ENCODE measurements at regions not wholly inside any gene's neighbourhood (a gene's known extent, or its start where the extent isn't known, plus 50 kb on each side); places are given as distances from the start of the nearest gene placed in this dataset.

DNA sequence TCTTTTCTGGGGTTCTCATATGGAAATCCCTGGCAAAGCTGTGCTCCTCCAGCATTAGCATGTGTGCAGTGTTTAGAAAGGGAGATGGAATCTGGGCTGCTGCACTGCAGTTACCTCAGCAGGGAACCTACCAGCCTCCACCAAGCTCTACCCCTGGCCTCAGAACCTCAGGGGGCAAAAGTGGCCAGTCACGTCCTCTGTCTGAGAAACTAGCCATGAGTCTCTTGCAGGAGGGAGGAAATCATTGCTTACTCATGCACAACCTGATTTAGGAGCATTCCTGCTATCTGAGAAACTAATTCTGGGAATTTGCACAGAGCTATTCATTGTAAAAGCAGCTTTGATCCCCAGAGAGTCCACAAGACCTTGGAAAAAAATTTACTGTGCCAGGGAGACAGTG, 80.6 kb upstream of the IPO9 start:
- TF ChIP-seq, protein P1, sequence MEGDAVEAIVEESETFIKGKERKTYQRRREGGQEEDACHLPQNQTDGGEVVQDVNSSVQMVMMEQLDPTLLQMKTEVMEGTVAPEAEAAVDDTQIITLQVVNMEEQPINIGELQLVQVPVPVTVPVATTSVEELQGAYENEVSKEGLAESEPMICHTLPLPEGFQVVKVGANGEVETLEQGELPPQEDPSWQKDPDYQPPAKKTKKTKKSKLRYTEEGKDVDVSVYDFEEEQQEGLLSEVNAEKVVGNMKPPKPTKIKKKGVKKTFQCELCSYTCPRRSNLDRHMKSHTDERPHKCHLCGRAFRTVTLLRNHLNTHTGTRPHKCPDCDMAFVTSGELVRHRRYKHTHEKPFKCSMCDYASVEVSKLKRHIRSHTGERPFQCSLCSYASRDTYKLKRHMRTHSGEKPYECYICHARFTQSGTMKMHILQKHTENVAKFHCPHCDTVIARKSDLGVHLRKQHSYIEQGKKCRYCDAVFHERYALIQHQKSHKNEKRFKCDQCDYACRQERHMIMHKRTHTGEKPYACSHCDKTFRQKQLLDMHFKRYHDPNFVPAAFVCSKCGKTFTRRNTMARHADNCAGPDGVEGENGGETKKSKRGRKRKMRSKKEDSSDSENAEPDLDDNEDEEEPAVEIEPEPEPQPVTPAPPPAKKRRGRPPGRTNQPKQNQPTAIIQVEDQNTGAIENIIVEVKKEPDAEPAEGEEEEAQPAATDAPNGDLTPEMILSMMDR (IDR thresholded peaks at IDR 0.05) = no peak
- TF ChIP-seq EP300 (IDR thresholded peaks at IDR 0.05; ENCODE audit: borderline replicate concordance in 1 of 2, low read depth in 1 of 2, low read length in 1 of 2) (peak; percentile 10 to 89; a peak in 2 of 4 replicates), MAX (IDR thresholded peaks at IDR 0.05; ENCODE audit: low read depth) (peak; percentile 63; the same call in 1 of the 2 replicates)
